ENCODE measurements at regions not wholly inside any gene's neighbourhood (a gene's known extent, or its start where the extent isn't known, plus 50 kb on each side); places are given as distances from the start of the nearest gene placed in this dataset.

DNA sequence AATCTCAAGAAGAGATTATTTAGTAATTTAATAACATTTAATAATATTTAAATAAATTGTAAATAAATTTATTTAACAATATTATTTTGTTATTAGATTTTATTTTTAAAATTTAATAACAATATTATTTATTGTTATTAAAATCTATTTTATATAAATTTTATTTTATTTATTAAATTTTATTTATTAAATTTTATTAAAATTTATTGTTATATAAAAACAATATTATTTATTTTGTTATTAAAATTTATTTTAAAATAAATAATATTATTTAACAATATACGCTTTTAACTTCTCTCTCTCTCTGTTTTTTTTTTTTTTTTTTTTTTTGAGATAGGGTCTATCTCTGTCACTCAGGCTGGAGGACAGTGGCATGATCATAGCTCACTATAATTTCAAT is 347.1 kb upstream of the LRRC7 start:
- FAIRE-seq: no peak
- DNase-seq (ENCODE audit: low spot score): no peak

DNA sequence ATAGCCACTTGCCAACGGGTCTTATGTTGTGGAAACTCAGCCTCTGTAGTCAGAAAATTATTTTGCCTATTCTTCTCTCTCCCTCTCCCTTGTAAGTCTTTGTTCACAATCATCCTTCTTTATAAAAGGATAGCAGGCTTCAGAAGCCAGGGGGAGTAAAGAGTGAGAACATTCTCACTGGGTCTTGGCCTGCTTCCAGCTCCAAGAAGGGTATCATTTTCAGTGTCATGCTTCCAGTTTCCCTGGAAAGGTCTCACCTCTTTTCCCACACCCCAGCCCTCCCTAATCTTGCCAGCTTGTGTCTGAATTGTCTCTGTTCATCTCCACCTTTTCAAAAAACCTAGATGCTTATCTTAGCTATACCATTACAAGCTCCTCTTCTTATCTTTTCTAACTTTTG is 346.2 kb upstream of the LRRC7 start:
- FAIRE-seq (no peak), DNase-seq (ENCODE audit: low spot score) (peak; percentile 8)

DNA sequence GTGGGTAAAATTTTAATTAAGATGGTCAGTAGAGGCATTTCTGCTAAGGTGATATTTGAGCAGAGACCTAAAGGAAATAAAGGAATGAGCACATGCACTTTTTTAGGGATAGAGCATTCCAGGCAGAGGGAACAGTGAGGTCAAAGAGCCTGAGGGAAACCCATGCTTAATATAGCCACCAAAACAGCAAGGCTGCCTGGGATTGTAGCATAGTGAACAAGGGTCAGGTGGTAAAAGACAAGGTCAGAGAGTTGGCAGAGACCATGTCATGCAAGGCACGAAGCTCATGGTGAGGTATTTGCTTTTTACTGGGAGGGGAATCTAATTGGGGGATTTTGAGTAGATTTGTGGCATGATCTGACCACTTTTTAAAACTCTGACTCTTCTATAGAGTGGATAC is 344.6 kb upstream of the LRRC7 start:
- FAIRE-seq (no peak), DNase-seq (ENCODE audit: low spot score) (no peak)

DNA sequence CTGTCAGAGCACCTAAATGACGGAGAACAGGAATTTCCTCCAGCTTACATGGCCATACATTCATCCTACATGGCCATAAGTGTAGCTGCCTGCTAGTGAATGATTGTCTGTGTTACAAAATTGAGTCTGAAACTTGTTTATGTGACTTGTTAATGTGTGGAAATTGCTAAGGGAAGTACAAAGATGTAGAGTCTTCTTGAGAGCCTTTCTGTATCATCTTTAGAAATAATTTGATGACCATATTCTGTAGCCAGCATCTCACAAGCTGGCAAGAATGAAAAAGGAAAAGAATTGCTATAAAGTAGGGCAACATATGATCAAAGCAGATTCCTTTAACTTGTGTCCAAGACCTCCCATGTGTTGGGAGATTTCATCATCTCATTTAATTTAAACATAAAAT is 339.2 kb upstream of the LRRC7 start:
- DNase-seq (ENCODE audit: low spot score) (no peak), FAIRE-seq (no peak)

DNA sequence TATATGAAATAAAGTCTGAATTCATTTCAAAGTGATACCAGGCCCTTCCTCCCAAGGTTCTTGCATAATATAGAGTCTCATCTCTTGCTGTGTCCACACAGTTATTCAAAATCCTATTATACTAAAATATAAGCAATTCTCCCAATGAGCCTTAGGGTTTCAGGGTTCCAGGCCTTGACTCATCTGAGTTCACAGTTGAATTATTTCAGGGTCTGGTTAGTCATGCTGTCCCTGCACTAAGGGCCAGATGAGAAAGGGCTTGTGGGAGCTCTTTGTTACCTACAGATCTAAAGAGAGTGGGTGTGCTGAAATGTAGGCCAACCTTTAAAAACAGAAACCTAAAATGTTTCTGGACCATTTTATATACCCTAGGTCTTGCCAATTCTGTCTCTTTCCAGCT is 337.5 kb upstream of the LRRC7 start:
- FAIRE-seq: no peak
- no peak for DNase-seq (ENCODE audit: low spot score)

DNA sequence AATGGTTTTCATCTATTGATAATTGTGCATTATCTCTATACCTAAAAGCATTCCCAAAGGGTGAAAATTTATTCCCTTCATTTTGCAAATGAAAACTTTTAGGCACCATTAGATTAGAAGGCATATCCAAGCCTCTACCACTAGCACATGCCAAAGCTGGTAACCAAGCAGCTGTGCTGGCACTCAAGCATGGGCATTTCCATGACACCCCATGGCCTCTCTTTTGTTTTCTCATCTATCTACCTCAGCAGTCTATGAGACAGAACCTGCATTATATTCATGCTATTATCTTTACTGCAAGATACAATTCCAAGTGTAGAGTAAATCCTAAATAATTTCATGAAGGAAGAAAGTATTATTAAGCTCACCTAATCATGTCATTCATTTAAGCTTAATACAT is 334.3 kb upstream of the LRRC7 start:
- FAIRE-seq: no peak
- no peak for DNase-seq (ENCODE audit: low spot score)

DNA sequence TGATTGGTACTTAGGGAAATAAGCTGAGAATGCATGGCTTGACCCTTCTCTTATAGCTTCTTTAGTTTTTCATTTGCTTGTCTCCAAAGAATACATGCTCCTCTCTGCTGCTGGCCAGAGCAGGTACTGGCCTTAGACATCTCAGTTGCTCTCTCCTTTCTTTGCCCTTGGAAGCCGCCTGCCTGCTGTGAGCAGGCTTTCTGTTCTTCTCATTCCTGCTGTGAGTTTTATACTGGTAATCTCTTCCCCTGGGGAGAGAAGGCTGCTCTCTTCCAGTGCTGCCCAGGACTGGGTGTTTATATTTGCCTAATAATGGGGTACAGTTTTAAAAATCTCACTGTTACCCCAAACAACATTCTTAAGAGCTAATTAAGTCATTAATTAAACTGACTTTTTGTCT is 323.5 kb upstream of the LRRC7 start:
- DNase-seq (ENCODE audit: low spot score): no peak
- FAIRE-seq: no peak

DNA sequence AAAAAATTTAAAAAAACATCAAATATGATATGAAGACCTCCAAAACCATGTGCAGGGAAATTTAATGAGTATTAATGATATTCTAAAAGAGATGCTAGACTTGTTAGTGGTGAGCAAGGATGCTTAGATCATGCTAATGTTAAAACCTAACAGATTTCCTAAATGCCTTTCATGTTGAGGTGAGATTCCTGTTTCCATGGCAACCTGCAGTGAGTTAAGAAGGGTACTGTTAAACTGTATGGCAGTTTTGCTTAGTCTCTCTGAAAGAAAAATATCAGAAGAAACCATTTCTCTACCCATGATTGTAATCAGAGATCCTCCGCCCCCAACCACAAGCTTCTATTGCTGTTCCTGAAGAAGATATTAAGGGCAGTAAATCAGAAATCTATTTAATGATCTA is 321.6 kb upstream of the LRRC7 start:
- DNase-seq (ENCODE audit: low spot score): no peak
- FAIRE-seq: no peak

DNA sequence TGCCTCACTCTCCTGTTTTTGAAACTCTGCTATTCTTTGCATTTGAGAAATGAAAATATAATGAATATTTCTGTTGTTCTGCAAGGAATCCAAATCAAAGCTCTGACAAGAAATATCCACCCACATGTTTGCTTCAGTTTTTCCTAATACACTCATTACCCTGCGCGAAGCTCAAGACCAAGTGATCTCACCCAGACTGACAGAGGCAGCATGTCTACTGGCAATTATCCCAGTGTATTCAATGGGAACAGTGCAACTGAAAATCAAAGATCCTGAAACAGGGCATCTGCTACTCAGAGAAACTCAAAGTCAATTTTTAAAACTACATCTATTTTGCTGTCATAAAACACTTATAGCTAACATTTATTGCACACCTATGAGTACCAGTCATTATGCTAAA is 321.0 kb upstream of the LRRC7 start:
- FAIRE-seq (no peak), DNase-seq (ENCODE audit: low spot score) (no peak)

DNA sequence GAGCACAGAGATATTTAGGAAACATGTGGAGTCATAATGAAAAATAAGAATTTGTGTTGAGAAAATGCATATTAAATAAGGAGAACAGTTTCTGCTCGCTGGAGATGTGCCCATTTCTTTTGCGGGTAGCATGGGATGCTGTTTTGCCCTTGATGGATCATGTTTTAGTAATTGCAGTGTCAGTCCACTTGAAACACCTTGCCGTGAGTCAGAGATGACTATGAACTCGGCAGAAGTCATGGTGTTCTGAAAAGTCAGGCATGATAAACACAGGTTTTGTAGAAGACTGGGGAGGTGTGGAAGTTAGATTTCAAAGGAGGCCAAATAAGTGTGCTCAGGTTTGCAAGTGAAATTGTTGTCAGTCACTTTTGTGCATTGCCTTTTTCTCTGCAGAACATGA is 315.0 kb upstream of the LRRC7 start:
- no peak for FAIRE-seq
- DNase-seq (ENCODE audit: low spot score): no peak

DNA sequence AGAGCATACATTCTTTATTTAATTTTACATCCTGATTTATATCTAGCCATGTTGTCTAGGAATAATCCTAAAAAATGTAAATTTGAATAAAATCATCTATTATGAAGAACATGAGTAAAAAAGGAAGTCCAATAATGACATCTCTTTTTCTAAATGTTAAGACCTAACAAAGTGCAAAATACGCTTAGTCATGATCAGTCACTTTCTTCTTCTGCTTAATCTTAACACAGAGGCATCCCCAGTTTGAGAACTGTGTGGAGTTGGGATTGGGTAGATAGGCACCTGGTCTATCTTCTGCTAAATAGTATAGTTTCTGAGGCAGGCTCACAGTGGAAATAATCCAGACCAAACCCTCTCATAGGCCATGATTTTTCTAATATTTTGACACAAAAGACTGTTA is 311.7 kb upstream of the LRRC7 start:
- no peak for FAIRE-seq
- no peak for DNase-seq (ENCODE audit: low spot score)

DNA sequence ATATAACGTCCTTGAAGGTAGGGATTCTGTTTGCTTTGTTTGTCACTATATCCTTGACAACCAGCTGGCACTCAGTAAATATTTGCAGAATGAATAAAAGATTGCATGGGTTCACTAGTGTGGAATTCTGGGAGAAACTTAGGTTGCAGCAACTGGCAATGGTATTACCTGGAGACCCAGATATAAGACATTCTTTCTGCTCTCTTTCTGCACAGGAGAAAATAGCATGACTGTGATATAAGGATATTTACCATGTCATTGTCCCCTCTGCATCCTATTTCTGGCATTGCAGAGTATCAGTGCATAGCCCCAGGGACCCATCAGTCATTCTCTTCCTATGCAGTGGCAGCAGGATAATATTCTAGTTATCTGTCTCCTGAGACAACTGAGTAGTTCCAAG is 308.9 kb upstream of the LRRC7 start:
- FAIRE-seq (no peak), DNase-seq (ENCODE audit: low spot score) (no peak)

DNA sequence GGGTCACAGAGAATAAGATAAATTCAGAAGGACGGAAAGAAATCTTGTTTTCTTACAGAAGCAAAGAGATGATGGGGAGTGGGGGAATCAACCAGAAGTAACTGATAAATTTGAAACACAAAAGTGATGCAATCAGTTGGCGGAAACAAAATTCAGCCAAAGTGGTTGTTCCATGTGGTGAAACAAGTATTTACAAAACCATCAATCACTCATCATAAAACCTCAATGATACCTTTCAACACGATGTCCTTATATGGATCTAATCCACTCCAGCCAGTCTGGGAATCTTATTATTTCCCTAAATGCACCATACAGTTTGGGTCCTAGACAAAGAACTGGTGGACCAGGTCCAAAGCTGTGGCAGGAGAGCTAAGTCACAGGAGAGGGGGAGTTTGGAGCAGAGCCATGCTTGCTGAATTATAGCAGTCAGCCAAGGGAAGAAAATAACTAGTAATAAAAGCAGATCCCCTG is 303.8 kb upstream of the LRRC7 start:
- DNase-seq (ENCODE audit: low spot score): peak; percentile 62
- FAIRE-seq: no peak

DNA sequence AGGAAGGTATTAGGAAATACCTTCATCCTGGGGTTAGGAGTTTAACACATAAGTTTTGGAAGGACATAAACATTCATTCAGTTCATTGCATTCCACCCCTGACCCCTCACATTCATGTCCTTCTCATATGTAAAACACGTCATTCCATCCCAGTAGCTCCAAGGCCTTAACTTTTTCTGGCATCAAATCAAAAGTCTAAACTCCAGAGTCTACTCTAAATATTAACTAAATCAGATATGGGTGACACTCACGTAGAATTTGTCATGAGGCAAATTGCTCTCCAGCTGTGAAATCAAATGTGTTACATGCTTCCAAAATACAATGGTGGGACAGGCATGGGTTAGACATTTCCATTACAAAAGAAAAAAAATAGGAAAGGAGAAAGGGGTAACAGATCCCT is 298.2 kb upstream of the LRRC7 start:
- DNase-seq (ENCODE audit: low spot score) (no peak), FAIRE-seq (no peak)

DNA sequence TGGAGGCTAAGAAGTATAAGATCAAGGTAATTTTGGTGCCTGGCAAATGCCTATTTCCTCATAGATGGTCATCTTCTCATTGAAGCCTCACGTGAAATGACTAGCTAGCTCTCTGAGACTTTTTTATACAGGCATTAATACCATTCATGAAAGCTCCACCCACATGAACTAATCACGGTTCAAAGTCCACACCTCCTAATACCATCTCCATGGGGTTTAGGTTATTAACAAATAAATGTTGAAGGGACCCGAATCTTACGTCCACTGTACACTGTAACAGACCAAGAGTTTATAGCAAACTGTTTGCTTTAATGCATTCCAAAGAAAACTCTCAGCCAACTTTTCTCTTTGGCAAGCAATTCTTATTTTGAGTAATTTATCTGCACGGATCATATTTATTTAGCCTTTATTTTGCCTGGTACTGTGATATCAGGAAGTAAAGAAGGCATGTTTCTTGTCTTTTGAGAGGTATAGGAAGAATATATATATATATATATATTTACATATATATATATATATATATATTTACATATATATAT is 296.1 kb upstream of the LRRC7 start:
- DNase-seq (ENCODE audit: low spot score): no peak
- FAIRE-seq: no peak

DNA sequence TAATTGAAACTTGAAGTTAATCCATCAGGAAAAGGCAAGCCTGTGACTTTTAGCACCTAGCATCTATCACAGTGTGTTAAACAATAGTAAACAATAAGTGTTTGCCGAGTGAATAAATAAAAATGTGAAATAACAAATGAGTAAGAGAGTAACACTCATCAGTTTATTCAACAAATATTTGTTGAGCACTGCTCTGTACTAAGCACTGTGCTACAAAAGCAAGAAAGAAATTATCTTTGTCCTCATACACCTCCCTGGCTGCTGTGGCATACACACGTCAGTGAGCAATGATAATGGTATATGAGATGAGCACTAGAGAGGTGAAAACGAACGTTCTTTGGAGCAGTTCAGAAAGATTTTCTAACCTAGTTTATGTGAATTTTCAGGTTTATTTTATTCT is 295.0 kb upstream of the LRRC7 start:
- DNase-seq (ENCODE audit: low spot score) (no peak), FAIRE-seq (no peak)

DNA sequence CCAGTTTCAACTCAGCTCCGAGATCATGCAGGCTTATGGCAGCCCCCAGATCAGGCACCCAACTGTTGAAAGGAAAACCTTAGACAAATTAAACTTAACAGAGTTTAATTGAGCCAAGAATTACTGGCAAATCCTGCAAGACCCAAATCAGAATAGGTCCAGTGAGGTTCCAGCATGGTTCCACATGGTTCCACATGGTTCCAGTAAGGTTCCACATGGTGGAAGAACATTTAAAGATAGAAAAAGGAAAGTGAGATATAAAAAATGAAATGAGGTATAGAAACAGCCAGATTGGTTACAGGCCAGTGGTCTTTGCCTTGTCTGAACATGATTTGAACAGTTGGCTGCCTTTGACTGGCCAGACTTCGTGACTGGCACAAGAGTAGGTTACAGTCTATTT is 288.8 kb upstream of the LRRC7 start:
- no peak for FAIRE-seq

DNA sequence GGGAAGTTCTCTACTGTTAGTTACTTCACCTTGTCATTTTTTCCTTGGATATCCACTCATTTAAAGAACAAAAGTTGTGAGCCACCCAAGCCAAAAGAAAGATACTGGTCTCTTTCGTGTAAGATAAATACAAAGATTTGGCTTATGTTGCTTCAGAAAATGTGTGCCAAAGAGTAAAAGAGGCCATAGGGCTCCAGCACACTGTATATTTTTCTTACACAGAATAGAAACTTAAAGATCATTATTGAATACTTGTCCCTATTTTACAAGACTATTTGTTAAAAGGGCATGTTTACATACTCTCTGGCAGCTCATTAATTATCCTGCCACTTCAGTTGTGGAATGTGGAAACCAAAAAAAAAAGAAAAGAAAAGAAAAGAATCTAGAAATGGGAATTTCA is 284.2 kb upstream of the LRRC7 start:
- DNase-seq (ENCODE audit: low spot score) (no peak), FAIRE-seq (no peak)

More for the DNA sequence above, 288.8 kb upstream of the LRRC7 start:
- no peak for DNase-seq (ENCODE audit: low spot score)

DNA sequence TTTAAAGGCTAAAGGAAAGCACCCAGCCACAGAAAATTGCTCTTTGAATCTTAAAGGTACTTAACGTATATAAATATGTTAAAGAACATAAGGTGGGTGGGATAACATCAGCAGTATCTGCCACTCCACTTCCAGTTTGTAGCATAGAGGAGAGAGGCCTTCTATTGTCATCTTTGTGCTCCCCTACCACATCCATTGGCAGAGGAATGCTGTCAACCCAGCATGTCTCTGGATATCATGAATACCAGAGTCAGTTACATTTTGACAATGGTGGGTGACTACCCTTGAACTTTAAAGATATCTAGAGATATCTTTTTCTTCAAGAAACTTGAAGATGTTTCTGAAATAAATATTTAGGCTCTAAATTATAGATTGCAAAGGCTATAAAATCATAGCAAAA is 283.2 kb upstream of the LRRC7 start:
- no peak for FAIRE-seq
- DNase-seq (ENCODE audit: low spot score): no peak

DNA sequence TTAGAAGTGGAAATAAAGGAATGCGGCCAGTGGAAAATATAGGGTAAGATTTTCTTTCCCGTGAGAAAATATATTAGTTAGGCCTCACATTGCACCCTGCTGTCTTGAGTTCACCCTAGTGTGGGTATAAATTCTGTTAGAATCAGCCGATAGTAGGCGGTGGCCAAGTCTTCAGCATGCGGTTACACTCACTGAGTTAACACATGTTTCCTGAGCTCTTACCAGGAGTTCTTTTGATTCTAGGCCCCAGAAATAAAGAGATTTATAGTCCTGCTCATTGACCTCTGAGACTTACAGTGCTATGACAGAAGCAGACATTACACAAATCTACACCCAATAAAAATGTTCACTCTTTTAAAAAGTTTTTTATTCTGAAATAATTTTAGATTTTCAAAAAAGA is 279.3 kb upstream of the LRRC7 start:
- no peak for DNase-seq (ENCODE audit: low spot score)
- FAIRE-seq: no peak

DNA sequence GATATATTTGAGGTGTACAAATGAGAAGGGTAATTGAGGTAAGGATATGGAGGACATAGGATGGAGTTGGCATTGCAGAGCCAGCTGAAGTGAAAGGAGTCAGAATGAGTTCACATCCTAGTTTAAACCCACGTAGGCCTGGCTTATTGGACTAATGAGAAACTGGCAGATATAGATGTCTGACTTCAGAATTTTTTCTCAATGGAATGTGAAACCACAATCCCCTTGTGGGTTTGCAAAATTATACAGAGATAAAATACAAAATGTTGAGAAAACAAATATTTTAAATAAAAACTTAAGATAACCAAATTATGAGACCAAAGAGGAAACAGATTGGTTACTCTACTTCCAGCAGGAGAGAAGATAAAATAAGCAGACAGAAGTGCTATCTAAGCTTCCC is 277.4 kb upstream of the LRRC7 start:
- peak; percentile 9 for DNase-seq (ENCODE audit: low spot score)
- FAIRE-seq: no peak

DNA sequence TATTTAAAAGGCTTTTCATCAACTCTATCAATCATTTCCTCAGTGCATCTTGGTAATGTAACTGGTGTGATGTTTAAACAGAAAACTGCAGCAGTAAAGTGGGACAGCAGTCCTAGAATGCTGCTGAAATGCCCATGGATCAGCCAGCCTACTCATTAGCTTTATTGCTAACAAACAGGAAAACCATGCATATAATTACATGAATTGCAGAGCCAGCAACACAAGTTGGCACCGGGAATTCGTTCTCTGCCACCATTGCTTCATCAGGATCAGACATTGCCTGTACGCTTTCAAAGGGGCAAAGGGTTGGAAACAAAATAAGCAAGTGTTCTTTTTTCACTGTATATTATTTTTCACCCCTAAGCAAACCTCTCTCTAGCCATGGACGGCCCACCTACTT is 276.2 kb upstream of the LRRC7 start:
- FAIRE-seq: no peak
- no peak for DNase-seq (ENCODE audit: low spot score)

DNA sequence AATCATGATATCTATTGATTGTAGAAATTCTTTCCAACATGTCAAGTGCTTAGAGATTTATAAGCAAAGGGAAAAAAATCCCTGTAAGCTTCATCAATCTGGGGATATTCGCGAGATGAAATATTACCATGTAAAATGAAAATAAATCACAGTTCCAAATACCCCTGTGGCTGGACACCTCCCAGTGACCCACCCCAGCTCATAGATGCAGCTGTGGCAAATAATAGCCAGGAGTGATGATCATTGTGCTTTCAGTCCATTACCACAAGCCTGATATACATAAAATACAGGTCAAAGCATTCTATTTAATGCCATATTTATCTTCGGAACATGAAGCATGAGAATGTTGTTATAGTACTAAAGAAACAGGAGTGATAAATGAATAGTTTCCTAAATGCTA is 274.9 kb upstream of the LRRC7 start:
- DNase-seq (ENCODE audit: low spot score) (no peak), FAIRE-seq (no peak)

DNA sequence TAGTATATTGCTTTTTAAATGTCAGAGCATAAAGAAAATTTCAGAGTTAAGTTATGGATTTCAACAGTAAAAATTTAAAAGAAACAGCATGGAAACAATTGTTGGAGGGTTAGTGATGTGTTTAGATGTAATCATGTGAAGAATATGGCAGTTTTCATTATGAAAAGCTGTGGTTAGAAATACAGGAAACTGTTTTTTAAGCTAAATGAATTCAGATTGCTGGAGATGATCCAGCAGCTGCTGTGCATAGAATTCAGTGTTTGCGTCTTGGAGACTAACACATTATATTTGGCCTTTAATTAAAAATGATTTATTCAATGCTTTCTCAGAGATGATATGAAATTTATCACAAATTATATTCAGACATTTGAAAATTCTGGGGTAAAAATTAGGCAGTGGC is 273.6 kb upstream of the LRRC7 start:
- DNase-seq (ENCODE audit: low spot score) (no peak), FAIRE-seq (no peak)
